ENCODE measurements at regions not wholly inside any gene's neighbourhood (a gene's known extent, or its start where the extent isn't known, plus 50 kb on each side); places are given as distances from the start of the nearest gene placed in this dataset.

GRCh38 chr16:35198223-35199199, 1739.1 kb downstream of the TP53TG3F start:
- TF ChIP-seq CTCF (conservative IDR thresholded peaks at IDR 0.05) = no peak
- no peak for TF ChIP-seq ZFX (IDR thresholded peaks at IDR 0.05)

All from C4-2B (cell line).